GM19372 (cell line): ENCODE measurements at regions not wholly inside any gene's neighbourhood (a gene's known extent, or its start where the extent isn't known, plus 50 kb on each side); places are given as distances from the start of the nearest gene placed in this dataset.

ENCODE experiments used
- ATAC-seq: cut with Tn5 transposase; IDR thresholded peaks from one replicate; pipeline ENCODE4 v1.9.1; 2021; ENCODE audit warnings: mild to moderate bottlenecking, low read depth, moderate library complexity; ENCODE audit not compliant: unreplicated experiment

DNA sequence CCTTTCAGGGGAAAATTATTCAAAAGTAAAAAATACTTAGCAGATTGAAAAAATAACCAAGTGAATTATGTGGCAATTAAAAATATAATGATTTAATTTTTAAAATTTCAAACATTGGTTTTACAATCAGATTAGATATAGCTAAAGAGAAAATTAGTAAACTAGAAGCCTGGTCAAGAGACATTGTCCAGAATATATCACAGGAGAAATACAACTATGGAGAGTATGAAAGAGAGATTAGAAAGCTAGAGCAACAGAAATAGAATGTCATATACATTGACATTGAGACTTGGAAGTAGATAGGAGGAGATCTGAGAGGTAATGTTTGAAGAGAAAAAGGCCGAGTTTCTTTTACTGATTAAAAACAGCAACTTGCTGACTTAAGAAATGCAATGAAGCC is 476.4 kb upstream of the SLC10A2 start:
- no peak for ATAC-seq

DNA sequence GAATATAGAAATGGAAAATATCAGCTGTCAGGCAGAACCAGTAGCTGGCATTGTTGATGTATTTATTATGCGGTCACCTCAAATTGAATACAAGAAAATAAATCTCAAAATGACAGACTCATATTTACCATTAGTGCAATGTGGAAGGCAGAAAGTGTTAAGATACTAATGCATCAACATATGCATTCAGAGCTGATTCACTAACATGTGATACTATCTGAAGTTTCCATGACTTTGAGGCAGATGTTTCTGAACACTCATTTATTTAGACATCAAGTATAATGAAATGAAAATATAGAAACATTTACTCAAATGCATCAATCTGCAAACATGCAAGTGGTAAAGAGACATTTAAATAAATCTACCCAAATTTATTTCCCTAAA is 474.2 kb upstream of the SLC10A2 start:
- ATAC-seq = no peak

DNA sequence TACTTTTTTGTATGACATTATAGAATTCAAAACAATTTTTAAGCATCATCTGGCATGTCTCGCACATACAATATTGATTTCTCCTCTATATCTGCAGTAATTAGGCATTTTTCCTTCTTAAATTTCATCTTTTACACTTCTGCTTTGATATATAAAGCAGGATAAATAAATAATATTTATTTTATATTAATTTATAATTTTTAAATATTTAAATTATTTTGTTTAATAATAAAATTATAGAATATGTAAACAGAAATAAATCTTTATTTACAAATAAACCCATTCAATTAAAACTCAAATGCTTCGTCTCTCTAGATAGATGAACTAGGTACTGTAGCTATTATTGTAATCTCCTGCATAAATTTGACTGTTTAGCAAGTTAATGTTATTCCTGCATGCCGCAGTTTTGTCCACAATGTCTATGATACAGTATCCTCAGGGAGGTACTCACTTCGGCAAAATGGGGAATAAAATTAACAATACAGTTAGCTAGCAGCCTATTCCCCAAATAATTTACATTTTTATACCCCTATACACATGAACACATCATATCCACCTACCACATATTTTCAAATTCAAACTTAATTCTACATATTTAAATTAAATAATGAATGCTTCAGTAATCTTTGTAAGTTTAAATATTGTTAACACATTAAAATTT is 473.6 kb upstream of the SLC10A2 start:
- ATAC-seq = no peak

DNA sequence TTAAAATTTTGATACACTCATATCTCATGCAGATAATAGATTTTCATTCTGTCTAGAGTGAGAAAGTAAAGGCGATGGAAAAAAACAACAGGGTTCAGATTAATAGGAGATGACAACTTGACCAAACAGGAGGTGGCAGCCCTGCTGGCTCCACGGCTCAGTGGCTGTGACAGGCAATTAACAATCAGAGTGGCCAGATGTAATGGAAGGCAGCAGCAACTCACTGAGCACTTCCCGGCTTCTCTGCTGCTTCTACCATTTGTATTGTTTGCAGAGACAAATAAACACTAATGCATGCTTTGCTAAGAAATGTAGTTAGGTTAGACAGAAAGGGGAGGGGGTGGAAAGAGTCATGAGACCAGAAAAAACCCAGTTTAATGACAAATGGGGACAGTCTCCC is 473.0 kb upstream of the SLC10A2 start:
- ATAC-seq = no peak

DNA sequence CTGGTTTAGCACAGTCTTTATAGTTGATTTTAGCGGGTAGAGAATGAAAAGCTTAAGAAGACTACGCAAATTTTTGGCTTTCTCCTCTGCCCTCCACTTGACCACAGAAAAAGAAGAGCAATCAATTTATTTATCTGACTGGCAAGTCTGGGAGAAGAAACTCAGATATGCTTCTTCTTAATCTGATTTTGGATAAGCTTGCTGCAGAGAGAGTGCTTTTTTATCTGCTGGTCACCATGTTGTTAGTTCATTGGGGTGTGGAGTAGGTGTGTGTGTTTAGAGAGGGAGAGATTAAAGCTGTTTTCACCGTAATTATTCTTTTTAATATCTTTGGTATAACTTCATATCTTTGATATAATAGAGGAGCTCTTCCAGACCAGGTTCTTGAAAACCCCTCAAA is 471.4 kb upstream of the SLC10A2 start:
- ATAC-seq = no peak

DNA sequence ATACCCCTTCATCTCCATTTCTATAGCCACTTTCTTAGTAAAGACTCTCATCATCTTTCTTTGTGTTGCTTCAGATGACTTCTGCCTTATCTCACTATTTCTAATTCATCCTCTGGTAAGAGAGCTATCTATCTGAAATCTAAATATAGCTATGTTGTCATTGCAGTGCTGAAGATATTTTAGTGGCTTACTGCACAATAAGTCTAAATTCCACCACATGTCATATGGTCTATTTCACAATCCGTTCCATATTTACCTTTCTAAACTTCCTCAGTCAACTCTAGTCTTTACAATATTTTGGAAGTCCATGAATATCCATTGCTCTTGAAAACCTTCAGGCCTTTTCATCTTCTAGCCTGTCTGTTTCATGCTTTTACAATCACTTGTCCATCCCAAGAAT is 465.1 kb upstream of the SLC10A2 start:
- ATAC-seq = no peak

DNA sequence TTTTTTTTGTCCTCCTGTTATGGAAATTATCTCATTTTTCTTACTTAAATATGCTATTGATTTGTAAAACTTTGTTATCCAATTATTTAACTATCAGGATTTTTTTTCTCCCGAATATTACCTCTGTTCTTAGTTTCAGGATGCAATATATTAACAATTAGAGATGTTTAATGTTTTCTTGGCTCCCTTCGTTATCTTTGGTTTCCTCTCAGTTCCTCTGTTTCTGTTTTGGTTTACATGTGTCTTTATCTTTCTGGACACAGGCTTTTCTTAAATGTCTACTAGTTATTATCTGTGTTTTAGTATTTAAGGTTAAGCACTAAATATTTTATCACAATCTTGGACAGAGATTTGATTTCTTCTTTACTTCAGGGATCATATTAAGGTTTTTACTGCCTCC is 462.2 kb upstream of the SLC10A2 start:
- ATAC-seq = no peak

DNA sequence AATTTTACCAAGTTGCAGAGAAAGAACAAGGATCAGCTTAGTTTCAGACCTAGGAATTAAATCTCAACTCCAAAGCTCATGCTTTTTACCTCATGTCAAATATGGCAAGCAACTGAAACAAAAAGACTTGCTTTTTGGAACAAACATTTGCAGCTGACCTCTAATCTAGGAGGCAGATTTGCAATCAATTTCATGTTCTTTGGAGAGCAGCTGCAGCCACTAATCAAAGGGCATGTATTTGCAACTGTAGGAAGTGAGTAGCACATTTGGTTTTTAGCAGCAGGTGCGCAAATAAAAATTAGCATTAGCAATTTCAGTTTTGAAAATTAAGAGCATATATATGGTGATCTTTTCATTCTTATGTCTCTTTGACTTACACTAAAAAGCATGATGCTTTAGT is 459.3 kb upstream of the SLC10A2 start:
- no peak for ATAC-seq

DNA sequence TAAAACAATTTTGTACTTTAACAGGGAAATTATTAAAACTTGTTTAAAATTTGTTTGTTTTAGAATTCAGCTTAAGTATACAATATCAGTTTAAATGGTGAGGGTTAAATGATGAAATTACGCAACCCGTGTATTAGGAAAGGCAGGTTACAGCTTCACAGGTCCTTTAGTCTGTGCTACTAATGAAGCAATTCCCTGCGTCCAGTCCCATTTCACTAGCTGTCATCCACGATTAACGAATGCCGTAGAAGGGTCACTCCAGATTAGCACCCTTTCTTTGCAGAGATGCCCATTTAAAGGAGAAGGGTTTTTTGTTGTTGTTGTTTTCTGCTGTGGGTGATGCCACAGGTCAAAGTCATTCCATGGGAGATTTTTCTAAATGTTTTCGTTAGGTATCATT is 457.6 kb upstream of the SLC10A2 start:
- no peak for ATAC-seq

DNA sequence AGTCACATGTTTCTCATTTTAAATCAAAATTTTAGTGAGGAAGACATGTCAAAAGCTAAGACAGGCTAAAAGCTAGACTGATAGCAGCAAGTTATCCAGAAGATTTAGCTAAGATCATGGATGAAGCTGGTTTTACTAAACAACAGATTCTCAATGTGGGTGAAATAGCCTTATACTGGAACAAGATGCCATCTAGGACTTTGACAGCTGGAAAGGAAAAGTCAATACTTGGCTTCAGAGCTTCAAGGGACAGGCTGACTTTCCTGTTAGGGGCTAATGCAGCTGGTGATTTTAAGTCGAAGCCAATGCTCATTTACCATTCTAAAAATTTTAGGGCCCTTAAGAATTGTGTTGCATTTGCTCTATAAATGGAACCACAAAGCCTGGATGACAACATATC is 455.3 kb upstream of the SLC10A2 start:
- no peak for ATAC-seq

DNA sequence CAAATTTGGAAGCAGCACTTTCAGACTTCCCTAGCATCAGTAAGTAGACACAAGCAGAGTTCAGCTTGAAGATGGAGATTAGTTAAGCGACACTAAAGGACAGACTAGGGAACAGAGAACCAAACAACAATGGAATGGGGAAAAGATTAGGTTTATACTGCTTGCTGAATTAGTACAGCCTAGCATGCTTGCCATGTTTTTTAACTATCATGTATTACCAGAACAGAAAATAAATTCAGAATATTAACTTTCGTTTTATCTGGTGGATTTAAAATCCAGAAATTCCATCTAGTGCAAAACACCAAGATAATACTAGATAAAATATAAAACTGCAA is 451.5 kb upstream of the SLC10A2 start:
- ATAC-seq = no peak

DNA sequence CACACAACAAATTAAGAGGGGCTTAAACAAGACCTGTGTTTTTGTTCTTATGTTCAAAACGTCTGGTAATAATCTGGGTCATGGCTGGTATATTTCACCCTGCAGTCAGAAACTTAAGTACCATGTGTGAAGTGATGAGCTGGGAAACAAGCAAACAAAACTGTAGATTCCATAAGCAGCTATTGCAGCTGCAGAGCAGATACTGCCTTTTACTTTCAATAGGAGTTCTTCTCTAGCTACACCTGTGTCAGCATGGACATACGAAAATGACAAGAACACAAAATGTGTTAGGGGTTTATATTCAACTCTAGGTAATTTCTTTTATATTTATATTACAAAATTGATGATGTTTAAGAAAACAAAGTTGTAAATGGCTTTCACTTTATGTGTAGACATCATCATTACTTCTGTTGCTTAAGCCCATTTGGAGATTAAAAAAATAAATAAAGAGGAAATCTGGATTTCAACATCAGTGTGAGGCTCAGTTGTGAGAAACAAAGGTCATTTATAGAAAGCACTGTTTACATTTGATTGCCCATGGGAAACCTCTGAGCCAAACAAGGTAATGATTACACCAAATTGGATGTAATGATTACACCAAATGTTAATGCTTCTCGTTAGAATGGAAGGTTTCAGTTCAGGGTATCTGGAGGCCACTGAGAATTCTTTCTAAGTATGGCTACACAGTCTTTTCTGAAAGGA is 451.0 kb upstream of the SLC10A2 start:
- peak; percentile 79 for ATAC-seq

DNA sequence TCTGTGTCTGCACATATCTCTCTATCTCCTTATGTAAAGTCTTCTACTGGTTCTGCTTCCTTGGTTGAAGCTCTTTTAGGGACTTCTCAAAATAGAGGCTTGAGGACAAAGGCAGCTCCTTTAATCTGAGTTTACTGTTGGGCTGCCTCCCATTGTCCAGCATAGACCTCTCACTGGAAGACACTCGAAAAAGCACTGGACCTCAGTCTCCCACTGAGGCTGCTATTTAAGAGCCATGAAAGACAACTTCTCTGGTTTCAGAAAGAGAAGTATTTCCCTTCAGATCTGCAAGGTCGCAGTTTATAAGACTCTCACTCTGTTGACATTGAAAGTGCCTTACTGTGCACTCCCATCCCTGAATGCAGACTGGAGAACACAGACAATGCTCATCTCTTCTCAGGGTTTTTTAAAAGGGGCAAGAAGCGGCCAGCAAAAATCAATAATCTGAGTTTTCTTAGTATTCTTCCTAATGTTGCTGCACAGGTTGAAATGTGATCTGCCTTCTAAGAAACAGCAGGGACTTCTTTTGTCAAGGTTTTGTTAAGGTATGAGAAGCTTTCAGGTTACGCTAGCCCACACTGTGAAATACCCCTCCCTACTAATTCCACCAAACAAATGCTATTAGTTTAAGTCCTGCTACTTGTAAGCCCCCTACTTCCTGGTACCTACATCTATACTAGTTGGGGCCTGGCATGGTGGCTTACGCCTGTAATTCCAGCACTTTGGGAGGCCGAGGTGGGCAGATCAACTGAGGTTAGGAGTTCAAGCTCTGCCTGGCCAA is 450.0 kb upstream of the SLC10A2 start:
- ATAC-seq = no peak

DNA sequence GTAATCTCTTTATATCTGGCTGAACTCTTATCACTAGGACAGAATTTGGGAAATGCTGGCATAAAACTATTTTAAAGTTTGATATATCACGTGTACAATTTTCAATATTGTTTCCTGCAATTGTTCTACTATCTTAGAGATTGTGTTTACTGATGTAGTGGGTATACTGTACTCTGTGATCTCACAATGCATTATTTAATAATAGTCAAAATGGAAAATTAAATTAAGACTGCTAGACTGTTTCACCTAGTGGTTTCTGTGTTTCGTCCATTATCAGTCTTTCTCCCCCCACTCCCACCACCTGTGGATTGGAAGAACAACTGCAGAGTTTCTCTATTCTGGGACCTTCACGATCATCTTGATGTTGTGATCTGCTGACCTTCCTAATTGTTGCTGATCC is 449.2 kb upstream of the SLC10A2 start:
- ATAC-seq = no peak

DNA sequence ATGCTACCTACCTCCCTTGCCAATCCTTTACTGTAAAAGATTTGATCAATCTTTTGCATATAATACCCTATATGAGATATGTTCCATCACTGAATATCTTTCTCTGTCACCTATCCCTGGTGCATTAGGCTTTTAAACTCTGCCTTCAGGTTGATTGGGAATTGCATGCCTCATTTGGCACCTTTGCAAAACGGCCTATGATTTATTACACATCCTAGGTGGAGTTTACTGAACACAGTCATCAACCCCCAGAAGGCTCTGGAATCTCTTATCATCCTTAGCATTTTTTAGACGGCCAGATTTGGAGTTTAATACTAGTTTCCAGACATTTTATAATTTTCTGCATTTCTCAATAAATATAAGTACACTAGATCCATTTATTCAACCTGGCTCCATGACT is 448.4 kb upstream of the SLC10A2 start:
- ATAC-seq = no peak

DNA sequence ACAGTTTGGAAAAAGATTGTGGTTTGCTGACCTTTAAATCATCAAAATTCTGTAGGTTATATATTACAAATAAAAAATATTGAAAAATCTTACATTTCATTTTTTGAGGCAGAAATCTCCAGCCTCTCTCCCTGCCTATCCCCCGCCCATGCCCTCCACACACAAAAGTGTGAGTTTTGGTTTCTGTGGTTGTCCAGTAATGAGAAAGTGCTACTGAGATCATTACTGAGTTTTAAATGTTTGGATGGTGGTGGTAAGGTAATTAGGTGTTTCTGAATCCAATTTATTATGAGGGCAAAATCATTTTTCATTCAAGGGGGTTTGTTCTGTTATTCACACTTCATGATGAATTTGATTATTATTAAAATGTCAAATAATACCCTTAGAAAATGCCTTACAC is 448.0 kb upstream of the SLC10A2 start:
- ATAC-seq = no peak

DNA sequence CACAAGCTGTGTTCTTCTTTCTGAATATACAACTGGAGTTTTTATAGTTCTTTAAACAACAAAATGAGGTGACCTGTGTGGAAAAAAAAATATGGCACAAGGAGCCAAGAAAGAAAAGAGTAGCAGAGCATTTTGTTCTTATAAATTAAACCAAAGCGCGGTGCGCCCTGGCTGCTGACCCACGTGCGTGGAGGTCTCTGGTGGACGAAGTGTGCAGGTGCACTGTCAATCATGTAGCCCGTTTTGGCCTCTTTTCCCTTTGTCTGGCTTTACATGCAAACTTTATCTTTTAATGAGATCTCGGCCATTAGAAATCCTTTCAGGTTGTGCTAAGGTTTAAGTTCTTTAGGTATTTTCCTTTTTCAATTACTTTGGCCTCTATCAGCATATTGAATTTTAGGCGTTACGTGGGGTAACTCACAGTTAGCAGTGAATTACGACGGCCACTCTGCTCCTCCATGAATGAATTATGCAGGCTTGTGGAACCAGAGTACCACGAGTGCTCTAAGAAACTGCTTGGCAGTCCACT is 443.9 kb upstream of the SLC10A2 start:
- ATAC-seq = no peak

DNA sequence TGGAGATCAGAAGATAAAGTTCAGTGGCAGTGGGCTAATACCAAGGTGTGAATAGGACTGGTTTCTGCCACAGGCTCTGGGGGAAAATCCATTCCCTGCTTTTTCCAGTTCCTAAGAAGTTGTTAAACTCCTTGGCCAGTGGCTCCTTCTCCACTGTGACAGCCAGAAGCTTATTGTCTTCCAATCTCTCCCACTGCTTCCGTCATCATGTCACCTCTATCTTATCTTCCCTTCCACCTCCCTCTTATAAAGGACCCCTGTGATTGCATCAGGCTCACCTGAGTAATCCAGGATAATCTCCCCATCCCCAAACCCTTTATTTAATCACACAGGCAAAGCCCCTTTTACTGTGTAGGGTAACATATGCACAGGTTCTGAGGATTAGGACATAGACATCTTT is 431.2 kb upstream of the SLC10A2 start:
- ATAC-seq = no peak

DNA sequence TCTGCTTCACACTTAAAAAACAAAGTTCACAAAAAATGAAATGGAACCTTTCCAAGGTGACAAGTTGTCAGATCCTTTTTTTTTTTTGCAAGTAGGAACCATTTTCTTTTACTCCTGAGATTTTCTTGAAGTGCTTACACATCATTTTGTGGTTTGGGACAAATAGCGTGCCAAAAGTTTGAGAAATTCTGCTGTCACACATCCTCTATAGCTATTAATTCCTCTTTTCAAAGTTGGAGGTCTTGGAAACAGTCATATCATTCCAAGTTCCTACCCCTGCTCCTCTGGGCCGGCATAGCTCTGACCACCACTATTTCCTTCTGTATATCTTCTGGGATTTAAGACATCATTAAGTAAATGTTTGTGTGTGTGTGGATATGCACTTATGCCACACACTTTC is 421.6 kb upstream of the SLC10A2 start:
- ATAC-seq = no peak

DNA sequence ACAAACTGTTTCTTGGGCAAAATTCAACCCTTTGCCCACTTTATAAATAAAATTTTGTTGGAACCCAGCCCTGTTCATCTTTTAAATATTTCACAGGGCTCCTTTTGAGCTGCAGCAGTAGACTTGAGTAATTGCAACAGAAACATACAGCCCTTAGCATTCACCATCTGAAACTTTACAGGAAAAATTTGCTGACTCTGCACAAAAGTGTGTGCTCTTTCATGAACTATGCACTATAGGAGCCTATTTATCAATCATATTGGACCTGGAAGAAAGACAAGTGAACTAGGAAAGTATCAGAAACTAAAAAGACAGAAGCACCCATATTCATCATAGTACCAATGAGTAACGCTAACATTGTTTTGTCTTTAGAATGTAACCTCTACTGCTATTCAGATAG is 406.9 kb upstream of the SLC10A2 start:
- ATAC-seq = no peak

DNA sequence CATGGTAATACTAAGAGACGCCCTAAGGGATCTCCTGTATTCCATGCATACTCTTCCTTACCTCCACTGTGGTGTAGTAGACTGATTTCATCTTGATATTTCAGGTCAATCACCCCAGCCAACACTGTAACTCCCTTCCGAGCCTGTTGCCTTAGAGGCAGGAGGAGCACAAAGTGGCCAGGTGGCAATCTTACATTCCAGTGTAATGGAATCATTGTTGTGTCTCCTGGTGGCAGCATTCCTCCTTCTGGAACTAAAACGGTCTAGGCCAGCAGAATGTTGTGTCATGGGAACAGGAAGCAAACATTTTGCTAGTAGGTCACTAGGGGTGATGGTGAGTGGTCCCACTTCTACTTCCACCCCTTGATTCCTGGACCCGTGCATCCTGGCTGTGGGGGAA is 405.7 kb upstream of the SLC10A2 start:
- ATAC-seq = no peak

DNA sequence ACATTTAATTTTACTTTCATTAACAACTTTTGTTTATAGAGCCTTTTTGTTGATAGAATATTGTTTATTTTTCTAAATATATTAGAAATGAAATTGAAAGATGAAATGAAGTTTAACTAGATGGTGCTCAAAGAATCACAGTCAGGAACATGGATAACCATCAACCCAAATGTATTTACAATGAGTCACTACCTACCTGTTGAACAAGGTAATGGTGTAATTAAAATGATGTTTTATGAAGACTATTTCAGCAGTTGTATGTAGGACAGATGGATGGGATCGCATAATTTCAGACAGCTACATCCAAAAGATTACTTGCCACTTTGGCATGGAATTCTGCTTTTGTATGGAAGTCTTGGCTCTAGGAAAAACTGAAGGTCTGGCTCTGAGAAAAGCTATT is 403.6 kb upstream of the SLC10A2 start:
- no peak for ATAC-seq
